ENCODE measurements at regions not wholly inside any gene's neighbourhood (a gene's known extent, or its start where the extent isn't known, plus 50 kb on each side); places are given as distances from the start of the nearest gene placed in this dataset.
"Not testable (repeated sequence)": the region's sequence is repeated elsewhere in the genome, so short reads cannot be mapped to it uniquely, and the experiment has no call there.

GRCh38 chr11:67799808-67800207 is 125.4 kb upstream of the ALDH3B2 start:
- TF ChIP-seq EZH2 (IDR thresholded peaks at IDR 0.05; ENCODE audit: insufficient read depth, poor library complexity, severe bottlenecking); EZH2phosphoT487 (IDR thresholded peaks at IDR 0.05; ENCODE audit: insufficient read depth, low read depth): not testable (repeated sequence)

Measured in GM23248 (cell line).